DND-41 (cell line): ENCODE measurements at regions not wholly inside any gene's neighbourhood (a gene's known extent, or its start where the extent isn't known, plus 50 kb on each side); places are given as distances from the start of the nearest gene placed in this dataset.

Source experiments
- EZH2 ChIP-seq: IDR thresholded peaks from 3 replicates; pipeline ENCODE4 v1.6.1; 2012; ENCODE audit warnings: borderline replicate concordance, low read depth, mild to moderate bottlenecking, moderate library complexity, low read length, inconsistent platforms; ENCODE audit not compliant: severe bottlenecking
- TF ChIP-seq, protein P1 (sequence below): IDR thresholded peaks from 2 replicates; pipeline ENCODE4 v1.5.1; 2012; ENCODE audit warnings: borderline replicate concordance, low read length, moderate library complexity, mild to moderate bottlenecking; ENCODE audit not compliant: poor library complexity, severe bottlenecking; ENCODE audit errors: extremely low read depth

DNA sequence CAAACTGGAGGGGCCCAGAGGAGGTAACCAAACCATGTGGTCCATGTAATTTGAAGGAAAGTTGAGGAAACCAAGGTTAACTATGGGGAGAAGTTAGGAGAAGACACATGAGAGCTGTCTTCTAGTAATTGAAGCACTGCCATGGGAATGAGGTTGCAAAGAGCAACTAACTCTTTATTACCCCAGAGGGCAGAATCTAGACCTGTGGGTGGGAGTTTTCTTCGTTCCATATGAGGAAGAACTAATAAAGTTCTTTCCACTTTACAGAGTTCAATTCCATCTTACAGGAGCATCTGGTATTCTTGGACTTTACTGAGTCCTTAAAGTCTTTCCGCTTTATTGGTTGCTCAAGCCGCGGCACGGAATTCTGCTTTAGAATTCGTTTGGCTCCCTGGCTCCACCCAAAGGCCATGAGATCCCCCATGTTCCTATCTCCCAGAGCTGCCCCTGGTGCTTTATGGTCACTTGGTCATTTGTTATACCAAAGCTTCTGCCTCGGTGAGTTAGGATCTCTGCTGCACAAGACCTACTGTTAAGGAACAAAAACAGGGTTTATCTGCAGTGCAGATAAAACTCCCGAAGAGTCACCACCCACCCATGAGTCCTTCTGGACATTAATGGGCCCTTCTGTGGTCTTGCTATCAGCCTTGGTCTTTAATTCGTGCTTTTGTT, 89.5 kb upstream of the UMPS start:
- TF ChIP-seq, protein P1, sequence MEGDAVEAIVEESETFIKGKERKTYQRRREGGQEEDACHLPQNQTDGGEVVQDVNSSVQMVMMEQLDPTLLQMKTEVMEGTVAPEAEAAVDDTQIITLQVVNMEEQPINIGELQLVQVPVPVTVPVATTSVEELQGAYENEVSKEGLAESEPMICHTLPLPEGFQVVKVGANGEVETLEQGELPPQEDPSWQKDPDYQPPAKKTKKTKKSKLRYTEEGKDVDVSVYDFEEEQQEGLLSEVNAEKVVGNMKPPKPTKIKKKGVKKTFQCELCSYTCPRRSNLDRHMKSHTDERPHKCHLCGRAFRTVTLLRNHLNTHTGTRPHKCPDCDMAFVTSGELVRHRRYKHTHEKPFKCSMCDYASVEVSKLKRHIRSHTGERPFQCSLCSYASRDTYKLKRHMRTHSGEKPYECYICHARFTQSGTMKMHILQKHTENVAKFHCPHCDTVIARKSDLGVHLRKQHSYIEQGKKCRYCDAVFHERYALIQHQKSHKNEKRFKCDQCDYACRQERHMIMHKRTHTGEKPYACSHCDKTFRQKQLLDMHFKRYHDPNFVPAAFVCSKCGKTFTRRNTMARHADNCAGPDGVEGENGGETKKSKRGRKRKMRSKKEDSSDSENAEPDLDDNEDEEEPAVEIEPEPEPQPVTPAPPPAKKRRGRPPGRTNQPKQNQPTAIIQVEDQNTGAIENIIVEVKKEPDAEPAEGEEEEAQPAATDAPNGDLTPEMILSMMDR, result no peak
- TF ChIP-seq EZH2, result no peak
